GM23248 (cell line): ENCODE measurements at regions not wholly inside any gene's neighbourhood (a gene's known extent, or its start where the extent isn't known, plus 50 kb on each side); places are given as distances from the start of the nearest gene placed in this dataset.
"Not testable (repeated sequence)": the region's sequence is repeated elsewhere in the genome, so short reads cannot be mapped to it uniquely, and the experiment has no call there.

Experiments used
- DNase-seq: peaks from one replicate; pipeline ENCODE4 v3.0.0-alpha.2; 2015
- H2AFZ ChIP-seq: fragments of 200-600 bp; sonication (generic); 2 replicates; pipeline ENCODE4 v1.6.1; 2016; ENCODE audit warnings: antibody characterized with exemption
- H3F3A ChIP-seq: fragments of 200-600 bp; sonication (generic); 2 replicates; pipeline ENCODE4 v1.6.1; 2016; ENCODE audit warnings: mild to moderate bottlenecking, antibody characterized with exemption, mixed run types; ENCODE audit not compliant: insufficient read depth
- H3K27ac ChIP-seq: fragments of 200-600 bp; sonication (generic); 2 replicates; pipeline ENCODE4 v1.5.1; 2016; ENCODE audit warnings: mild to moderate bottlenecking
- H3K27me3 ChIP-seq: fragments of 200-600 bp; sonication (generic); replicated peaks from 2 replicates; pipeline ENCODE4 v1.6.1; 2016; ENCODE audit warnings: mild to moderate bottlenecking; ENCODE audit not compliant: insufficient read depth
- H3K36me3 ChIP-seq: fragments of 200-600 bp; sonication (generic); 2 replicates; pipeline ENCODE4 v1.6.1; 2016; ENCODE audit warnings: low read depth, mild to moderate bottlenecking
- H3K4me1 ChIP-seq: fragments of 200-600 bp; sonication (generic); 2 replicates; pipeline ENCODE4 v1.6.1; 2016; ENCODE audit warnings: mild to moderate bottlenecking; ENCODE audit not compliant: insufficient read depth
- H3K4me2 ChIP-seq: fragments of 200-600 bp; sonication (generic); one replicate; pipeline ENCODE4 v1.6.1; 2016; ENCODE audit warnings: mild to moderate bottlenecking; ENCODE audit not compliant: unreplicated experiment
- H3K4me3 ChIP-seq: fragments of 200-600 bp; sonication (generic); 2 replicates; pipeline ENCODE4 v1.5.1; 2016; ENCODE audit warnings: mild to moderate bottlenecking
- H3K79me2 ChIP-seq: fragments of 200-600 bp; sonication (generic); 2 replicates; pipeline ENCODE4 v1.6.1; 2016; ENCODE audit warnings: mild to moderate bottlenecking; ENCODE audit not compliant: insufficient read depth
- H3K9ac ChIP-seq: fragments of 200-600 bp; sonication (generic); 2 replicates; pipeline ENCODE4 v1.6.1; 2016; ENCODE audit warnings: mild to moderate bottlenecking
- H3K9me2 ChIP-seq: fragments of 200-600 bp; sonication (generic); 2 replicates; pipeline ENCODE4 v1.6.1; 2016; ENCODE audit warnings: mixed run types, mild to moderate bottlenecking, moderate library complexity; ENCODE audit not compliant: insufficient read depth
- H3K9me3 ChIP-seq: fragments of 200-600 bp; sonication (generic); one replicate; pipeline ENCODE4 v1.6.1; 2017; ENCODE audit warnings: low read depth
- H4K20me1 ChIP-seq: fragments of 200-600 bp; sonication (generic); 2 replicates; pipeline ENCODE4 v1.6.0; 2016; ENCODE audit not compliant: insufficient read depth
- EZH2 ChIP-seq: fragments of 200-600 bp; sonication (generic); IDR thresholded peaks from 2 replicates; pipeline ENCODE4 v1.6.1; 2018; ENCODE audit warnings: antibody characterized with exemption, mild to moderate bottlenecking; ENCODE audit not compliant: insufficient read depth, poor library complexity, severe bottlenecking
- EZH2phosphoT487 ChIP-seq: fragments of 200-600 bp; sonication (generic); IDR thresholded peaks from 2 replicates; pipeline ENCODE4 v1.6.1; 2018; ENCODE audit warnings: antibody characterized with exemption, moderate library complexity, mild to moderate bottlenecking, low read depth; ENCODE audit not compliant: insufficient read depth
- WGBS, 2 experiments: methylation state at CpG; one replicate each; pipeline ENCODE4 v1.1.6; 2015 to 2017; ENCODE audit warnings: low lambda C conversion rate in 2 of 2, low coverage in 1 of 2; ENCODE audit errors: missing lambda C conversion rate in 2 of 2; 5-methylcytosine and 5-hydroxymethylcytosine counted together
- in situ Hi-C: fragments of 300-500 bp; cut with MboI; formaldehyde crosslinking; loops from 2 replicates; pipeline ENCODE4 v1.15.0; 2020

DNA sequence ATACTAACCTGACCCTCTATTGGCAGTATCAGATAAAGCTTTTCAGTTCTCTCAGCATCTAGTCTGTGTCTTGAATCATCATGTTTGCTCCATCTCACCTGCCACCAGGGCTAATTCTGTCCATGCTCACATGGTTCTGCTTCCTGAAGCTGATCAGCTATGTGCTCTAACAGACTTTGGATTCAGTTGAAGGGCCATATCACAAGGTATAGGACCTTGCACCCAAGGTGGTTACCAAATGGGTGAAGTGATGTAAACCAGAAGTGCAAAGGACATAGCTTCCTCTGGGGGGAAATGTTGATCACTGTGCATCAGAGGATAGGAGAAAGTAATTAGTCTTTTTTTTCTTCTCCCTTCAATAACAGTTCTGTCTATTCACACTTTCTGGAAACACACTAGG lies 417.0 kb upstream of the ANO5 start:
- no peaks in the 10 kb centered on the region for H3K4me1 ChIP-seq
- no peak overlapping the region for H3K4me2 ChIP-seq
- H3K79me2 ChIP-seq = no peaks in the 10 kb centered on the region
- no peak for DNase-seq
- no peaks in the 10 kb centered on the region for H3K36me3 ChIP-seq
- no peaks in the 10 kb centered on the region for H3K9me2 ChIP-seq
- no peak overlapping the region for H3K4me3 ChIP-seq
- TF ChIP-seq EZH2phosphoT487 (no peak), EZH2 (no peak)
- H3K27ac ChIP-seq = no peak overlapping the region
- H4K20me1 ChIP-seq = no peaks in the 10 kb centered on the region
- H2AFZ ChIP-seq = no peak overlapping the region
- H3K27me3 ChIP-seq = no peaks in the 10 kb centered on the region
- in situ Hi-C loops = no loop called here
- H3K9ac ChIP-seq = no peak overlapping the region
- no peaks in the 10 kb centered on the region for H3F3A ChIP-seq
- no peaks in the 10 kb centered on the region for H3K9me3 ChIP-seq

DNA sequence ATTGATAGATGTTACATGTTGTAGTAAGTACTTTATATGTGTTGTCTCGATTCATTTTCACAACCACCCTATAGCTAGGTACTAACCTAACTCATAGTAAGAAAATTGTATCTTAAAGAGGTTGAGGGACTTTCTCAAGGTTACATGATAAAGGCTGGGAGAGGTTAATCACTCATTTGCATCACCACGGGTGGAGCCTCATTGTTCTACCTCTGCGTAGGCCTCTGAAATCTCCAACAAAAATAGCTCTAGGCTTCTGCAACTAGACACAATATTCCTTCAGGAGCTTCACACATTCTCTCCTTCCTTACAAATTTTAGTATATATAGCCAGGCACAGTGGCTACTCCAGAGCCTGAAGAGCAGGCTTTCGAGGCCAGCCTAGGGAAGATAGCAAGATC lies 408.9 kb upstream of the ANO5 start:
- DNase-seq = no peak
- Histone ChIP-seq H3K27ac (no peak overlapping the region), H3K4me3 (no peak overlapping the region), H2AFZ (no peak overlapping the region), H3K4me2 (no peak overlapping the region), H3K79me2 (no peaks in the 10 kb centered on the region), H4K20me1 (no peaks in the 10 kb centered on the region), H3K9me2 (no peaks in the 10 kb centered on the region), H3K36me3 (no peaks in the 10 kb centered on the region), H3K4me1 (no peaks in the 10 kb centered on the region), H3K27me3 (no peaks in the 10 kb centered on the region), H3F3A (no peaks in the 10 kb centered on the region), H3K9ac (no peak overlapping the region), H3K9me3 (no peaks in the 10 kb centered on the region)
- 13 to 17% methylated on average over 4 of the region's 4 CpGs for WGBS, 2 experiments
- TF ChIP-seq EZH2 (no peak), EZH2phosphoT487 (no peak)
- in situ Hi-C loops = no loop called here

DNA sequence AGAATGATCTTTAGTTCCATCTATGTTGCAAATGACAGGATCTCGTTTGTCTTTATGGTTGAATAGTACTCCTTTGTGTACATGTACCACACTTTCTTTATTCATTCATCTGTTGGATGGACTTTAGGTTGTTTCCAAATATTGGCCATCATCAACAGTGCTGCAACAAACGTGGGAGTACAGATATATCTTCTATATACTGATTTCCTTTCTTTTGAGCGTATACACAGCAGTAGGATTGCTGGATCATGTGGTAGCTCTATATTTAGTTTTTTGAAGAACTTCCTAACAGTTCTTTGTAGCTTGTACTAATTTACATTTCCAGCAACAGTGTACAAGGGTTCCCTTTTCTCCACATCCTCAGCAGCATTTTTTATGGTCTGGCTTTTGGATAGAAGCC lies 407.5 kb upstream of the ANO5 start:
- Histone ChIP-seq H3K4me2 (no peak overlapping the region), H3K4me1 (no peaks in the 10 kb centered on the region), H2AFZ (no peak overlapping the region), H3K4me3 (no peak overlapping the region), H3K27me3 (no peaks in the 10 kb centered on the region), H3K9me3 (no peaks in the 10 kb centered on the region), H3K79me2 (no peaks in the 10 kb centered on the region), H4K20me1 (no peaks in the 10 kb centered on the region), H3K9ac (no peak overlapping the region), H3F3A (no peaks in the 10 kb centered on the region), H3K9me2 (no peaks in the 10 kb centered on the region), H3K36me3 (no peaks in the 10 kb centered on the region), H3K27ac (no peak overlapping the region)
- no peak for DNase-seq
- in situ Hi-C loops = no loop called here
- WGBS, 2 experiments = 3 to 6% methylated on average over 3 of the region's 3 CpGs
- no peak for TF ChIP-seq EZH2

DNA sequence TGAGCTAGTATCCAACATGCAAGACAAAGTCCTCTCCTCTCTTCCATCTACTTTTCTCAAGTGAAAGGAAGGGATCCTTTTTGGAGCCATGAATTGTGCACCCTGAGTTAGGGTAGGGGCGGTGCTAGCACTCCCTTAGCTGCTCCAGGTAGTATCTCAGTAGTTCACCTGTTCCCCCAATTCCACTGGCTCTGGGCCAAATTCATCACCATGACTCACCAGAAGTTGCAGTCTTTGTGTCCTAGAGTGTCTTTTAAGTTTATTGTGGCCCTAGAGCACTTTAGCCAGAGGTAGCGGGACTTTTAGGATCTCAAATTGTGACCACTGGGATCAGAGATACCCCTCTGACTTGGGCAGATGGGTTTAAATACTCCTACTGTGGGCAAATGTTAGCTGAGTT lies 398.6 kb upstream of the ANO5 start:
- H3K4me1 ChIP-seq = no peaks in the 10 kb centered on the region
- no peak overlapping the region for H3K9ac ChIP-seq
- no peak overlapping the region for H2AFZ ChIP-seq
- H4K20me1 ChIP-seq = no peaks in the 10 kb centered on the region
- 33 to 40% methylated on average over 2 of the region's 2 CpGs for WGBS, 2 experiments
- no peaks in the 10 kb centered on the region for H3K36me3 ChIP-seq
- no peaks in the 10 kb centered on the region for H3K79me2 ChIP-seq
- no peak overlapping the region for H3K4me3 ChIP-seq
- no peaks in the 10 kb centered on the region for H3K9me2 ChIP-seq
- no peaks in the 10 kb centered on the region for H3F3A ChIP-seq
- no peak for DNase-seq
- no peaks in the 10 kb centered on the region for H3K27me3 ChIP-seq
- no peak overlapping the region for H3K4me2 ChIP-seq
- no peaks in the 10 kb centered on the region for H3K9me3 ChIP-seq
- TF ChIP-seq EZH2phosphoT487 (no peak), EZH2 (no peak)
- H3K27ac ChIP-seq = no peak overlapping the region
- in situ Hi-C loops = no loop called here

DNA sequence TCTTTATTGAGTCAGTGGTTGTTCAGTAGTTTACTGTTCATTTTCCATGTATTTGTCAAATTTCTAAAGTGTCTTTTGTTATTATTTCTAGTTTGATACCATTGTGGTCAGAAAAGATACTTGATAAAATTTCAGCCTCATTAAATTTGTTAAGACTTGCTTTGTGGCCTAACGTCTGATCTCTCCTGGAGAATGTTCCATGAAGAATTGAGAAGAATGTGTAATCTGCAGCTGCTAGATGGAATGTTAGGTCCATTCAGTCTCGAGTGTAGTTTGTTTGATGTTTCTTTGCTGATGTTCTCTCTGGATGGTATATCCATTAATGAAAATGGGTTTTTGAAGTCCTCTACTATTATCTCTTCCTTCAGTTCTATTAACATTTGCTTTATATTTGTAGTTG lies 394.7 kb upstream of the ANO5 start:
- in situ Hi-C loops = no loop called here
- Histone ChIP-seq H4K20me1 (no peaks in the 10 kb centered on the region), H3K9me3 (no peaks in the 10 kb centered on the region), H3K36me3 (no peaks in the 10 kb centered on the region), H2AFZ (no peak overlapping the region), H3K9ac (no peak overlapping the region), H3F3A (no peaks in the 10 kb centered on the region), H3K9me2 (no peaks in the 10 kb centered on the region), H3K4me1 (no peaks in the 10 kb centered on the region), H3K79me2 (no peaks in the 10 kb centered on the region), H3K4me3 (no peak overlapping the region), H3K4me2 (no peak overlapping the region), H3K27ac (no peak overlapping the region), H3K27me3 (no peaks in the 10 kb centered on the region)
- no peak for DNase-seq
- 7 to 13% methylated on average over 2 of the region's 2 CpGs for WGBS, 2 experiments
- no peak for TF ChIP-seq EZH2
- no peak for TF ChIP-seq EZH2phosphoT487

DNA sequence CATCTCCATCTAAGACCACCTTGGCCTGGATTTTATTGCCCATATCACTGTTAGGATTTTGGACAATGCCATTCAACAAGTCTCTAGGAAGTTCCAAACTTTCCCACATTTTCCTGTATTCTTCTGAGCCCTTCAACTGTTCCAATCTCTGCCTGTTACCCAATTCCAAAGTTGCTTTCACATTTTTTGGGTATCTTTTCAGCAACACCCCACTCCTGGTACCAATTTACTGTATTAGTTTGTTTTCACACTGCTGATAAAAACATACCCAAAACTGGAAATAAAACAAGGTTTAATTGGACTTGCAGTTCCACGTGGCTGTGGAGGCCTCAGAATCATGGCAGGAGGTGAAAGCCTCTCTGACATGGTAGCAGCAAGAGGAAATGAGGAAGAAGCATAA lies 388.4 kb upstream of the ANO5 start:
- H3K9me3 ChIP-seq, H3K27me3 ChIP-seq, DNase-seq, H3K4me1 ChIP-seq, H3K4me3 ChIP-seq, H3K36me3 ChIP-seq, H3K9ac ChIP-seq, H3K9me2 ChIP-seq, H2AFZ ChIP-seq, H3K79me2 ChIP-seq, H3K4me2 ChIP-seq, H3K27ac ChIP-seq, in situ Hi-C loops, H4K20me1 ChIP-seq, H3F3A ChIP-seq: not testable (repeated sequence)
- WGBS, 2 experiments = 6 to 7% methylated on average over 1 of the region's 1 CpG
